Suprapubic skin (tissue), 4 donors: ENCODE measurements at regions not wholly inside any gene's neighbourhood (a gene's known extent, or its start where the extent isn't known, plus 50 kb on each side); places are given as distances from the start of the nearest gene placed in this dataset.
"Not testable (repeated sequence)": the region's sequence is repeated elsewhere in the genome, so short reads cannot be mapped to it uniquely, and the experiment has no call there.

Experiments used
- DNase-seq, 2 donors: peaks; one replicate each; pipeline ENCODE4 v3.0.0-alpha.2; 2019; ENCODE audit warnings: low spot score in 2 of 2
- H3K27ac ChIP-seq: fragments of 200-600 bp; sonication (generic); one replicate; pipeline ENCODE4 v1.5.1; 2019
- H3K27me3 ChIP-seq: fragments of 200-600 bp; sonication (generic); one replicate; pipeline ENCODE4 v1.5.1; 2019
- H3K36me3 ChIP-seq: fragments of 200-600 bp; sonication (generic); one replicate; pipeline ENCODE4 v1.5.1; 2019
- H3K4me1 ChIP-seq: fragments of 200-600 bp; sonication (generic); one replicate; pipeline ENCODE4 v1.5.1; 2019
- H3K4me3 ChIP-seq: fragments of 200-600 bp; sonication (generic); one replicate; pipeline ENCODE4 v1.5.1; 2019; ENCODE audit warnings: mild to moderate bottlenecking
- H3K9me3 ChIP-seq: fragments of 200-600 bp; sonication (generic); one replicate; pipeline ENCODE4 v1.5.1; 2019
- EP300 ChIP-seq: sonication (generic); formaldehyde crosslinking; IDR thresholded peaks from one replicate; pipeline ENCODE4 v1.6.1; 2017; ENCODE audit warnings: antibody characterized with exemption
- POLR2A ChIP-seq, 2 donors: fragments of 450-650 bp; IDR thresholded peaks; one replicate each; pipeline ENCODE4 v1.6.1; 2017; ENCODE audit warnings: antibody characterized with exemption in 2 of 2, mild to moderate bottlenecking in 2 of 2, moderate library complexity in 2 of 2
- POLR2AphosphoS5 ChIP-seq, 3 donors: sonication (generic); formaldehyde crosslinking; IDR thresholded peaks; one replicate each; pipeline ENCODE4 v1.6.1; 2017; ENCODE audit warnings: antibody characterized with exemption in 3 of 3
- WGBS: methylation state at CpG from one replicate; pipeline ENCODE4 v1.1.5; 2018; 5-methylcytosine and 5-hydroxymethylcytosine counted together
- TF ChIP-seq, protein P1 (sequence below), 2 donors: fragments of 200-600 bp in 1 of 2; fragments of 450-650 bp in 1 of 2; sonication (generic) in 1 of 2; IDR thresholded peaks; one replicate each; pipeline ENCODE4 v1.5.1; 2016 to 2019; ENCODE audit warnings: antibody characterized with exemption in 2 of 2, mild to moderate bottlenecking in 1 of 2, moderate library complexity in 1 of 2

DNA sequence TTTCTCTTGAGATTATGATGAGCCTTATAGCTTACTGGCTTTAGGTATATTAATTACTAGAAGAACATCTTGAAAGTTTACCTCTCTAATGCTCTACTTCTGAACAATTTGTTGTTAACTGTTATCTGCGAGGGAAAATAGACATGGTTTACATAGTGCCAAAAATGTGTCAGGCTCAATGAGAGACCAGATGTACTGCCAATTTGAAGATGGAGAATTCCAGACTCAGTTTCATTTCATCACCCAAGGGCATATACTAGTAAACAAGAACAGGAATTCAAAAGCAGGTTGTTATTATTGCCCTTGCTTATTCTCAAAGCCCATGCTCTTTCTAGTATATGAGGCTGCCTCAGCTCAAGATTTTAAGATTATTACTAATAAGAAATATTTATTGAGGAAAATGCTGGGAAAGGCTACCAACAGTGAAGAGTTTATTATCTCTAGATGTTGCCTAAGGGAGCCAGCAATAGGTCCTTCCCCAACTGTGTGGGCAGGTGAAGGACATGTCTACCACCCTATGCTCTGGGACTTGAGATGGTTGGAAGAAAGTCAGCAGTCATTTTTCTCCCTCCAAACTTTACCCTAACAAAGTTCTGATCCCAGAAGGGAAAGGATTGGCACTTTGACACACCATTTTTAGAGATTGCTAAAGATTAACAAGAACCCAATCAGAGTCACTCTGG, 792.7 kb downstream of the METTL4 start:
- 44% methylated on average over 1 of the region's 1 CpG for WGBS
- TF ChIP-seq POLR2AphosphoS5 (IDR thresholded peaks at IDR 0.05) (no peak), POLR2A (IDR thresholded peaks at IDR 0.05) (no peak), EP300 (no peak)
- TF ChIP-seq, protein P1, sequence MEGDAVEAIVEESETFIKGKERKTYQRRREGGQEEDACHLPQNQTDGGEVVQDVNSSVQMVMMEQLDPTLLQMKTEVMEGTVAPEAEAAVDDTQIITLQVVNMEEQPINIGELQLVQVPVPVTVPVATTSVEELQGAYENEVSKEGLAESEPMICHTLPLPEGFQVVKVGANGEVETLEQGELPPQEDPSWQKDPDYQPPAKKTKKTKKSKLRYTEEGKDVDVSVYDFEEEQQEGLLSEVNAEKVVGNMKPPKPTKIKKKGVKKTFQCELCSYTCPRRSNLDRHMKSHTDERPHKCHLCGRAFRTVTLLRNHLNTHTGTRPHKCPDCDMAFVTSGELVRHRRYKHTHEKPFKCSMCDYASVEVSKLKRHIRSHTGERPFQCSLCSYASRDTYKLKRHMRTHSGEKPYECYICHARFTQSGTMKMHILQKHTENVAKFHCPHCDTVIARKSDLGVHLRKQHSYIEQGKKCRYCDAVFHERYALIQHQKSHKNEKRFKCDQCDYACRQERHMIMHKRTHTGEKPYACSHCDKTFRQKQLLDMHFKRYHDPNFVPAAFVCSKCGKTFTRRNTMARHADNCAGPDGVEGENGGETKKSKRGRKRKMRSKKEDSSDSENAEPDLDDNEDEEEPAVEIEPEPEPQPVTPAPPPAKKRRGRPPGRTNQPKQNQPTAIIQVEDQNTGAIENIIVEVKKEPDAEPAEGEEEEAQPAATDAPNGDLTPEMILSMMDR (IDR thresholded peaks at IDR 0.05) = no peak
- Histone ChIP-seq H3K36me3 (no peaks in the 10 kb centered on the region), H3K27ac (no peak overlapping the region), H3K9me3 (no peaks in the 10 kb centered on the region), H3K4me1 (no peaks in the 10 kb centered on the region), H3K27me3 (no peaks in the 10 kb centered on the region), H3K4me3 (no peak overlapping the region)
- DNase-seq = no peak

- no peaks in the 10 kb centered on the region for H3K36me3 ChIP-seq
- H3K27me3 ChIP-seq = no peaks in the 10 kb centered on the region
- 80% methylated on average over 3 of the region's 3 CpGs for WGBS
- no peaks in the 10 kb centered on the region for H3K9me3 ChIP-seq
- H3K27ac ChIP-seq = no peak overlapping the region
- no peaks in the 10 kb centered on the region for H3K4me1 ChIP-seq
- H3K4me3 ChIP-seq = no peak overlapping the region
- DNase-seq = no peak
- TF ChIP-seq POLR2A (IDR thresholded peaks at IDR 0.05) = no peak
- no peak for TF ChIP-seq POLR2AphosphoS5 (IDR thresholded peaks at IDR 0.05)
- no peak for TF ChIP-seq EP300
- TF ChIP-seq, protein P1 (IDR thresholded peaks at IDR 0.05) = no peak
Observed at GRCh38 chr18:1779587-1779986, 791.7 kb downstream of the METTL4 start.

- H3K9me3 ChIP-seq = peaks cover 7% of the 10 kb centered on the region
- DNase-seq = no peak
- H3K4me1 ChIP-seq = no peaks in the 10 kb centered on the region
- no peaks in the 10 kb centered on the region for H3K27me3 ChIP-seq
- H3K4me3 ChIP-seq = no peak overlapping the region
- TF ChIP-seq POLR2A (IDR thresholded peaks at IDR 0.05) = no peak
- no peak for TF ChIP-seq POLR2AphosphoS5 (IDR thresholded peaks at IDR 0.05)
- TF ChIP-seq, protein P1 (IDR thresholded peaks at IDR 0.05) = no peak
- no peak for TF ChIP-seq EP300
- H3K27ac ChIP-seq = no peak overlapping the region
- no peaks in the 10 kb centered on the region for H3K36me3 ChIP-seq
- WGBS = 71% methylated on average over 5 of the region's 5 CpGs
Observed at GRCh38 chr18:1784113-1784512, 787.2 kb downstream of the METTL4 start.

GRCh38 chr18:1785980-1786379, 785.3 kb downstream of the METTL4 start:
- H3K4me1 ChIP-seq, H3K4me3 ChIP-seq: not testable (repeated sequence)
- whole genome bisulfite sequencing = 67% methylated on average over 4 of the region's 4 CpGs

GRCh38 chr18:1796636-1797035, 774.7 kb downstream of the METTL4 start:
- TF ChIP-seq, protein P1 (IDR thresholded peaks at IDR 0.05) = no peak
- no peak for TF ChIP-seq POLR2A (IDR thresholded peaks at IDR 0.05)
- no peak for TF ChIP-seq EP300
- TF ChIP-seq POLR2AphosphoS5 (IDR thresholded peaks at IDR 0.05) = no peak

More at GRCh38 chr18:1785980-1786379, 785.3 kb downstream of the METTL4 start:
- H3K27ac ChIP-seq, H3K36me3 ChIP-seq, H3K27me3 ChIP-seq, H3K9me3 ChIP-seq, DNase-seq: not testable (repeated sequence)

DNA sequence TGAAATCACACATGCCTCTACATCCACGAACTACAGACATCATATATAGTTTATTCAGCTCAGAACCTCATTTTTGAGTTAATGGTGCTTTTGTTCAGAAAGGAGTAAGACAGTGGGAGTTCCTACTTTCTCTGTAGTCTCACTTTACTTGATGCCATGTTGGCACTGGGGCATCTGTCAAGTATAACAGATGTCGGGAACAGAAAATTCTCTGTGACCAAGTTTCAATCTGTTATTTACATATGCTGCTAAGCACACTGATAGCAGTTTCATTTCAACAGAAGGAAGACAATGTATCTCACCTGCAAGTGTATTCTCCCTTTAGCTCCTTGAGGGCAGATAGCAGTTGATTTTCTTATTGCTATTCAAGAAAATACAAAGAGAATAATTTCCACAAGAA, 774.1 kb downstream of the METTL4 start:
- Histone ChIP-seq H3K4me1 (no peaks in the 10 kb centered on the region), H3K27me3 (no peaks in the 10 kb centered on the region), H3K4me3 (no peak overlapping the region), H3K9me3 (peaks cover 6% of the 10 kb centered on the region), H3K36me3 (no peaks in the 10 kb centered on the region), H3K27ac (no peak overlapping the region)
- TF ChIP-seq, protein P1 (IDR thresholded peaks at IDR 0.05) = no peak
- 69% methylated on average over 2 of the region's 2 CpGs for WGBS
- no peak for DNase-seq

More at GRCh38 chr18:1796636-1797035, 774.7 kb downstream of the METTL4 start:
- Histone ChIP-seq H3K27ac (no peak overlapping the region), H3K4me1 (no peaks in the 10 kb centered on the region), H3K27me3 (no peaks in the 10 kb centered on the region), H3K36me3 (no peaks in the 10 kb centered on the region), H3K4me3 (no peak overlapping the region), H3K9me3 (peaks cover 6% of the 10 kb centered on the region)
- DNase-seq = no peak
- WGBS = 65% methylated on average over 3 of the region's 3 CpGs
